MCF 10A (cell line): ENCODE measurements at regions not wholly inside any gene's neighbourhood (a gene's known extent, or its start where the extent isn't known, plus 50 kb on each side); places are given as distances from the start of the nearest gene placed in this dataset.

Experiments used
- BruUV-seq: library from RNA; stranded (reverse); fragments of 400-500 nt; replicated peaks from 2 replicates; lab custom pipeline; 2021; lab: Mats Ljungman, UMichigan
- CTCF ChIA-PET: fragments of 300-600 bp; sonication (Branson Sonifier 250); formaldehyde crosslinking; extraction: SDS; loops from one replicate; lab custom pipeline; 2021; ENCODE audit warnings: antibody characterized with exemption, inconsistent platforms; lab: Yijun Ruan, JAX
- POLR2A ChIA-PET: fragments of 300-600, 350-650 bp; sonication (Branson Sonifier 250); formaldehyde crosslinking; extraction: SDS; loops from one replicate; lab custom pipeline; 2020; ENCODE audit warnings: antibody characterized with exemption, inconsistent platforms; lab: Yijun Ruan, JAX
- DNase-seq: peaks from one replicate; pipeline ENCODE4 v3.0.0-alpha.2; 2018; ENCODE audit not compliant: unreplicated experiment
- H3K27ac Mint-ChIP-seq: one replicate; pipeline ENCODE4 v1.8.0; 2022; ENCODE audit warnings: mild to moderate bottlenecking, low read depth, mixed read lengths; ENCODE audit not compliant: unreplicated experiment
- H3K27me3 Mint-ChIP-seq: one replicate; pipeline ENCODE4 v1.8.0; 2022; ENCODE audit warnings: mixed read lengths; ENCODE audit not compliant: insufficient read depth, unreplicated experiment
- H3K36me3 Mint-ChIP-seq: one replicate; pipeline ENCODE4 v1.8.0; 2022; ENCODE audit warnings: mild to moderate bottlenecking, moderate library complexity, mixed read lengths; ENCODE audit not compliant: insufficient read depth, unreplicated experiment
- H3K4me1 Mint-ChIP-seq: one replicate; pipeline ENCODE4 v1.8.0; 2022; ENCODE audit warnings: mixed read lengths; ENCODE audit not compliant: insufficient read depth, unreplicated experiment
- H3K4me3 Mint-ChIP-seq: one replicate; pipeline ENCODE4 v1.8.0; 2022; ENCODE audit warnings: mild to moderate bottlenecking, moderate library complexity, mixed read lengths; ENCODE audit not compliant: unreplicated experiment
- H3K9me3 Mint-ChIP-seq: one replicate; pipeline ENCODE4 v1.8.0; 2022; ENCODE audit warnings: mixed read lengths; ENCODE audit not compliant: unreplicated experiment
- CTCF ChIP-seq: fragments of 200-600 bp; IDR thresholded peaks from one replicate; pipeline ENCODE4 v1.8.0; 2022; ENCODE audit warnings: antibody characterized with exemption, mild to moderate bottlenecking; ENCODE audit not compliant: unreplicated experiment
- intact Hi-C: fragments of 100-400 bp; cut with micrococcal nuclease; formaldehyde crosslinking; loops from 2 replicates; pipeline ENCODE4 v1.14.1; 2022

- DNase-seq = no peak
- intact Hi-C loops = no loop called here
- TF ChIP-seq CTCF = no peak
- ChIA-PET CTCF (interaction anchor here (0.6 kb wide), 1 partner anchor 1548 kb away, joined by 3 read pairs; no protein-coding TSS in a partner anchor), POLR2A (no interaction called here)
- no peaks in the 10 kb centered on the region for H3K9me3 Mint-ChIP-seq
- no TSS peak for BruUV-seq
- H3K27me3 Mint-ChIP-seq = no peaks in the 10 kb centered on the region
- H3K4me1 Mint-ChIP-seq = peaks cover 10% of the 10 kb centered on the region
- no peak overlapping the region for H3K27ac Mint-ChIP-seq
- H3K36me3 Mint-ChIP-seq = no peaks in the 10 kb centered on the region
- no peak overlapping the region for H3K4me3 Mint-ChIP-seq
Measured at GRCh38 chr18:67305466-67305865, 211.1 kb downstream of the DSEL start.

- ChIA-PET POLR2A (interaction anchor here (0.6 to 0.7 kb wide), 2 partner anchors 957 to 1358 kb away, joined by 3 read pairs; no protein-coding TSS in a partner anchor), CTCF (no interaction called here)
- BruUV-seq = no TSS peak
- no peak for TF ChIP-seq CTCF
- intact Hi-C loops = no loop called here
- Mint-ChIP-seq H3K9me3 (no peaks in the 10 kb centered on the region), H3K36me3 (no peaks in the 10 kb centered on the region), H3K27me3 (no peaks in the 10 kb centered on the region), H3K4me1 (peaks cover 10% of the 10 kb centered on the region), H3K27ac (peak overlapping the region; percentile 91), H3K4me3 (peak overlapping the region; percentile 61)
- peak; percentile 25 for DNase-seq
Measured at GRCh38 chr18:67302043-67302442, 214.5 kb downstream of the DSEL start.

- intact Hi-C loops = no loop called here
- H3K4me1 Mint-ChIP-seq = peaks cover 10% of the 10 kb centered on the region
- no peak for DNase-seq
- no peaks in the 10 kb centered on the region for H3K27me3 Mint-ChIP-seq
- POLR2A ChIA-PET = interaction anchor here (0.6 to 0.7 kb wide), 2 partner anchors 957 to 1359 kb away, joined by 3 read pairs; no protein-coding TSS in a partner anchor
- peak overlapping the region; percentile 91 for H3K27ac Mint-ChIP-seq
- H3K9me3 Mint-ChIP-seq = no peaks in the 10 kb centered on the region
- no TSS peak for BruUV-seq
- no peak for TF ChIP-seq CTCF
- no peaks in the 10 kb centered on the region for H3K36me3 Mint-ChIP-seq
- CTCF ChIA-PET = no interaction called here
- peak overlapping the region; percentile 61 for H3K4me3 Mint-ChIP-seq
Measured at GRCh38 chr18:67301592-67301991, 214.9 kb downstream of the DSEL start.

- Mint-ChIP-seq H3K4me1 (peaks cover 10% of the 10 kb centered on the region), H3K36me3 (no peaks in the 10 kb centered on the region), H3K9me3 (no peaks in the 10 kb centered on the region), H3K27ac (peak overlapping the region; percentile 91), H3K4me3 (no peak overlapping the region), H3K27me3 (no peaks in the 10 kb centered on the region)
- DNase-seq = no peak
- TF ChIP-seq CTCF = no peak
- POLR2A ChIA-PET = interaction anchor here (0.8 kb wide), 1 partner anchor 8 kb away, joined by 3 read pairs; no protein-coding TSS in a partner anchor
- BruUV-seq = no TSS peak
- intact Hi-C loops = no loop called here
- CTCF ChIA-PET = interaction anchor here (0.5 kb wide), 1 partner anchor 792 kb away, joined by 3 read pairs; no protein-coding TSS in a partner anchor
Measured at GRCh38 chr18:67300498-67300897, 216.0 kb downstream of the DSEL start.
